ENCODE measurements at regions not wholly inside any gene's neighbourhood (a gene's known extent, or its start where the extent isn't known, plus 50 kb on each side); places are given as distances from the start of the nearest gene placed in this dataset.
A peak's percentile ranks its signal among the peaks of the same experiment; 100 is the strongest.

DNA sequence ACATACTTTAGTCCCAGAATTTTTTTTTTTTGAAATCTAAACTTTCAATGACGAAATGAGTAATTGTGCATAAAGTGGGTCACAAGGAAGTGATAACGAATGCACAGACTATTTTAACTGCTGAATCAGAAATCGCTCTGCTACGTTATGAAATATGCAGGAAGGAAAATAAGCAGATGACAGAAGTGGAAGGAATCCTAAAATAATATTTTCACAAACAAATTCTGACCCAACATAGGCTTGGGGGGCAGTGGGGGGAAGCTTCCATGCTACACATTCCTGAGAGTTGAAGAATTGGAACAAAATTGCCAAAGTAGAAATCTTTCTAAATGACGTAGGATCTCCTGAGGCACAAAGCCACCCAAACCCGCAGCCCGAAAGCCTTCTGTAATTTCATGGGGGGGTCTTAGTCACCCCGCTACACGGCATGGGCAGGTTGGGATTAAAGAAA, 89.6 kb downstream of the ARF6 start:
- Histone ChIP-seq H3K27ac (no peak overlapping the region), H3K4me3 (no peak overlapping the region), H3K36me3 (ENCODE audit: insufficient read depth in 1 of 2, low read depth in 1 of 2) (no peaks in the 10 kb centered on the region), H3K9me3 (no peaks in the 10 kb centered on the region), H3K27me3 (ENCODE audit: insufficient read depth in 3 of 3, low read length in 2 of 3) (no peaks in the 10 kb centered on the region), H3K4me1 (no peaks in the 10 kb centered on the region)
- DNase-seq: peak in 1 of 2 donors; percentile 27
- TF ChIP-seq, protein P1, sequence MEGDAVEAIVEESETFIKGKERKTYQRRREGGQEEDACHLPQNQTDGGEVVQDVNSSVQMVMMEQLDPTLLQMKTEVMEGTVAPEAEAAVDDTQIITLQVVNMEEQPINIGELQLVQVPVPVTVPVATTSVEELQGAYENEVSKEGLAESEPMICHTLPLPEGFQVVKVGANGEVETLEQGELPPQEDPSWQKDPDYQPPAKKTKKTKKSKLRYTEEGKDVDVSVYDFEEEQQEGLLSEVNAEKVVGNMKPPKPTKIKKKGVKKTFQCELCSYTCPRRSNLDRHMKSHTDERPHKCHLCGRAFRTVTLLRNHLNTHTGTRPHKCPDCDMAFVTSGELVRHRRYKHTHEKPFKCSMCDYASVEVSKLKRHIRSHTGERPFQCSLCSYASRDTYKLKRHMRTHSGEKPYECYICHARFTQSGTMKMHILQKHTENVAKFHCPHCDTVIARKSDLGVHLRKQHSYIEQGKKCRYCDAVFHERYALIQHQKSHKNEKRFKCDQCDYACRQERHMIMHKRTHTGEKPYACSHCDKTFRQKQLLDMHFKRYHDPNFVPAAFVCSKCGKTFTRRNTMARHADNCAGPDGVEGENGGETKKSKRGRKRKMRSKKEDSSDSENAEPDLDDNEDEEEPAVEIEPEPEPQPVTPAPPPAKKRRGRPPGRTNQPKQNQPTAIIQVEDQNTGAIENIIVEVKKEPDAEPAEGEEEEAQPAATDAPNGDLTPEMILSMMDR (IDR thresholded peaks at IDR 0.05): no peak
- intact Hi-C loops (cut with DNase I): no loop called here
- 53 to 58% (median 55%) methylated on average over 9 of the region's 9 CpGs for WGBS, 3 donors
- ATAC-seq: peak in 3 of 4 donors; percentile 4 to 48 (median 35)

DNA sequence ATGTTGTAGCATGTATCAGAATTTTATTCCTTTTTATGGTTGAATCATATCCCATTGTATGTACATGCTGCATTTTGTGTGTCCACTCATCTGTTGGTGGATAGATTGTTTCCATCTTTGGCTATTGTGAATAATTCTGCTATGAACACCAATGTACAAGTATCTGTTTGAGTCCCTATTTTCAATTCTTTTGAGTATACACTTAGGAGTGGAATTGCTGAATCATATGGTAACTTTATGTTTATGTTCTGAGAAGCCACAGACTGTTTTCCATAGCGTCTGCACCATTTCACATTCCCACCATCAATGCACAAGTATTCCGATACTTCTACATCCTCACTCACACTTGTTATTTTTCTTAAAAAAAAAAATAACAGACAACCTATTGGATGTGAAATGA, 91.5 kb downstream of the ARF6 start:
- Histone ChIP-seq H3K9me3 (no peaks in the 10 kb centered on the region), H3K4me1 (no peaks in the 10 kb centered on the region), H3K27me3 (ENCODE audit: insufficient read depth in 3 of 3, low read length in 2 of 3) (no peaks in the 10 kb centered on the region), H3K27ac (no peak overlapping the region), H3K4me3 (no peak overlapping the region), H3K36me3 (ENCODE audit: insufficient read depth in 1 of 2, low read depth in 1 of 2) (no peaks in the 10 kb centered on the region)
- ATAC-seq (no peak), DNase-seq (no peak)
- intact Hi-C loops (cut with DNase I): no loop called here
- TF ChIP-seq, protein P1 (IDR thresholded peaks at IDR 0.05): no peak
- WGBS, 3 donors: 94 to 100% (median 98%) methylated on average over 2 of the region's 2 CpGs

DNA sequence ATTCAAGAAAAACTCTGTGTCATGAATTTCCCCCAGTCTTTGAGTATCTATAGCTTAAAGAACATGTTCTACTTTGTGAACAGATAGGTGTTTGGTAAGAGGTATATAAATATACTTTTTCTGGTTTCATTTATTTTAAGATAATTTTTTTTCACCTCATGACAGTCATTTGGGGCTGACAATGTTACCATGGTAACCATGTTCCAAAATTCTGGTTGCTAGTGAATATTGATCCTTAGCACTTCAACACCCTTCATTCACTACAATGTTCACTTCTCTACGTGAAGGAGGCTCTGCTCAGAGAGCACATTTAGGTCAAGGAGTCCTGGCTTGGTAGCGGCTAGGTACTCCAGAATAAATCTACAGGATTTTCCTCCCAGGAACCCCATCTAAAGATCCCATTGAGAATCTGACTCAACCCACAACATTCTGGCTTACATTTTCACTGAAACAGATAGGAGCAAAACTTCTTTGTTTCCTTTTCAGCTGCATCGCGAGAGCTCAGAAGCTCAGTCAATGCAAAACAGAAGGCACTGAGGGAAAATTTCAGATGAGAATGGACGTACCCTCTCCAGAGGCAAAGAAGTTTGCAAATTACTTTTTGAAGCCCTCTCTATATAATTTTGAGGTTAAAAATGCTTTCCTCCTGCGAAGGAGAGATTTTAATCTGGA, 93.6 kb downstream of the ARF6 start:
- Histone ChIP-seq H3K27ac (no peak overlapping the region), H3K4me3 (no peak overlapping the region), H3K4me1 (no peaks in the 10 kb centered on the region), H3K27me3 (ENCODE audit: insufficient read depth in 3 of 3, low read length in 2 of 3) (no peaks in the 10 kb centered on the region), H3K36me3 (ENCODE audit: insufficient read depth in 1 of 2, low read depth in 1 of 2) (no peaks in the 10 kb centered on the region), H3K9me3 (no peaks in the 10 kb centered on the region)
- ATAC-seq (no peak), DNase-seq (no peak)
- intact Hi-C loops (cut with DNase I): no loop called here
- 81 to 83% (median 82%) methylated on average over 6 of the region's 6 CpGs for WGBS, 3 donors
- TF ChIP-seq, protein P1 (IDR thresholded peaks at IDR 0.05): no peak

GRCh38 chr14:49988080-49988990, 95.5 kb downstream of the ARF6 start:
- ATAC-seq: no peak
- no peaks in the 10 kb centered on the region for H3K9me3 ChIP-seq
- H3K36me3 ChIP-seq (ENCODE audit: insufficient read depth in 1 of 2, low read depth in 1 of 2): no peaks in the 10 kb centered on the region
- no peaks in the 10 kb centered on the region for H3K4me1 ChIP-seq
- TF ChIP-seq, protein P1 (IDR thresholded peaks at IDR 0.05): no peak
- 81 to 86% (median 83%) methylated on average over 9 of the region's 9 CpGs for WGBS, 3 donors
- intact Hi-C loops (cut with DNase I): no loop called here
- H3K27me3 ChIP-seq (ENCODE audit: insufficient read depth in 3 of 3, low read length in 2 of 3): no peaks in the 10 kb centered on the region
- no peak overlapping the region for H3K27ac ChIP-seq
- no peak overlapping the region for H3K4me3 ChIP-seq
- no peak for DNase-seq
